Lung (tissue), 11 donors: ENCODE measurements at regions not wholly inside any gene's neighbourhood (a gene's known extent, or its start where the extent isn't known, plus 50 kb on each side); places are given as distances from the start of the nearest gene placed in this dataset.

Experiments
- ATAC-seq: fragments of 200-7000 bp; cut with Tn5 transposase; one replicate; pipeline ENCODE4 v1.9.1; 2020; ENCODE audit warnings: moderate number of reproducible peaks; ENCODE audit not compliant: insufficient read depth, low FRiP score
- DNase-seq, 3 donors: peaks; one replicate each; pipeline ENCODE4 v3.0.0-alpha.2; 2013 to 2017
- H3K27ac ChIP-seq, 2 donors: one replicate each; pipeline ENCODE4 v1.5.1; 2013; ENCODE audit warnings: mild to moderate bottlenecking in 2 of 2, moderate library complexity in 2 of 2, control low read depth in 1 of 2, inconsistent platforms in 1 of 2, low read depth in 1 of 2, low read length in 1 of 2
- H3K27me3 ChIP-seq, 3 donors: one replicate each; pipeline ENCODE4 v1.5.1; 2013; ENCODE audit warnings: low read length in 2 of 3; ENCODE audit not compliant: control insufficient read depth in 3 of 3, insufficient read depth in 3 of 3
- H3K36me3 ChIP-seq, 4 donors: one replicate each; pipeline ENCODE4 v1.5.1; 2013; ENCODE audit warnings: low read length in 4 of 4, mild to moderate bottlenecking in 1 of 4, moderate library complexity in 1 of 4; ENCODE audit not compliant: control insufficient read depth in 4 of 4, insufficient read depth in 4 of 4
- H3K4me1 ChIP-seq, 5 donors: one replicate each; pipeline ENCODE4 v1.5.1; 2013; ENCODE audit warnings: low read length in 5 of 5, mild to moderate bottlenecking in 2 of 5, moderate library complexity in 1 of 5; ENCODE audit not compliant: control insufficient read depth in 5 of 5, insufficient read depth in 5 of 5
- H3K4me3 ChIP-seq: one replicate; pipeline ENCODE4 v1.5.1; 2013; ENCODE audit warnings: mild to moderate bottlenecking, control low read depth, moderate library complexity
- H3K9ac ChIP-seq, 2 donors: one replicate each; pipeline ENCODE4 v1.5.1; 2013; ENCODE audit warnings: low read length in 2 of 2, control low read depth in 1 of 2; ENCODE audit not compliant: insufficient read depth in 1 of 2
- H3K9me3 ChIP-seq, 4 donors: one replicate each; pipeline ENCODE4 v1.5.1; 2013; ENCODE audit warnings: low read length in 3 of 4, mild to moderate bottlenecking in 1 of 4, moderate library complexity in 1 of 4; ENCODE audit not compliant: control insufficient read depth in 4 of 4, insufficient read depth in 3 of 4
- CTCF ChIP-seq: IDR thresholded peaks from 2 replicates; pipeline ENCODE4 v1.5.1; 2012; ENCODE audit warnings: mild to moderate bottlenecking; ENCODE audit errors: control extremely low read depth, extremely low read depth
- WGBS, 2 donors: extraction: QIAGEN DNeasy Blood & Tissue Kit; methylation state at CpG; one replicate each; pipeline ENCODE4 v1.1.7; 2013; 5-methylcytosine and 5-hydroxymethylcytosine counted together
- donor health status: control.
- donor health status: control.
- donor health status: Bipolar disorder and iron deficiency.
- donor health status: healthy.
- donor health status: DM: yes; HTN: yes; CAD: no.

GRCh38 chr10:3529691-3530090, 255.3 kb downstream of the KLF6 start:
- 91 to 95% methylated on average over 11 of the region's 11 CpGs for WGBS, 2 donors
- H3K9me3 ChIP-seq, result peaks cover 0 to 3% (median 0%) of the 10 kb centered on the region in 4 donors
- no peak overlapping the region for H3K27ac ChIP-seq
- H3K4me3 ChIP-seq, result no peak overlapping the region
- DNase-seq, result no peak
- no peaks in the 10 kb centered on the region for H3K27me3 ChIP-seq
- H3K4me1 ChIP-seq, result peaks cover 0 to 4% (median 3%) of the 10 kb centered on the region in 5 donors
- no peak for TF ChIP-seq CTCF
- ATAC-seq, result no peak
- no peaks in the 10 kb centered on the region for H3K36me3 ChIP-seq
- H3K9ac ChIP-seq, result no peak overlapping the region

- WGBS, 2 donors, result 87 to 95% methylated on average over 10 of the region's 10 CpGs
- Histone ChIP-seq H3K9me3 (peaks cover 0 to 3% (median 0%) of the 10 kb centered on the region in 4 donors), H3K36me3 (no peaks in the 10 kb centered on the region), H3K9ac (no peak overlapping the region), H3K4me1 (peaks cover 0 to 4% (median 3%) of the 10 kb centered on the region in 5 donors), H3K27me3 (no peaks in the 10 kb centered on the region), H3K4me3 (no peak overlapping the region), H3K27ac (no peak overlapping the region)
- ATAC-seq (no peak), DNase-seq (no peak)
- no peak for TF ChIP-seq CTCF
Observed at GRCh38 chr10:3528823-3529403, 256.1 kb downstream of the KLF6 start.

- ATAC-seq, result no peak
- 85 to 95% methylated on average over 3 of the region's 3 CpGs for WGBS, 2 donors
- Histone ChIP-seq H3K27ac (no peak overlapping the region), H3K9ac (no peak overlapping the region), H3K4me1 (peaks cover 0 to 4% (median 3%) of the 10 kb centered on the region in 5 donors), H3K36me3 (no peaks in the 10 kb centered on the region), H3K9me3 (peaks cover 0 to 3% (median 0%) of the 10 kb centered on the region in 4 donors), H3K27me3 (no peaks in the 10 kb centered on the region), H3K4me3 (no peak overlapping the region)
- DNase-seq, result no peak
- no peak for TF ChIP-seq CTCF
Observed at GRCh38 chr10:3528271-3528670, 256.7 kb downstream of the KLF6 start.

GRCh38 chr10:3527869-3528268, 257.1 kb downstream of the KLF6 start:
- ATAC-seq (no peak), DNase-seq (no peak)
- H3K4me3 ChIP-seq, result no peak overlapping the region
- no peak overlapping the region for H3K27ac ChIP-seq
- 90% methylated on average over 5 of the region's 5 CpGs for WGBS, 2 donors
- peaks cover 0 to 4% (median 3%) of the 10 kb centered on the region in 5 donors for H3K4me1 ChIP-seq
- TF ChIP-seq CTCF, result no peak
- H3K9me3 ChIP-seq, result peaks cover 0 to 3% (median 0%) of the 10 kb centered on the region in 4 donors
- H3K36me3 ChIP-seq, result no peaks in the 10 kb centered on the region
- no peak overlapping the region for H3K9ac ChIP-seq
- no peaks in the 10 kb centered on the region for H3K27me3 ChIP-seq
